ENCODE measurements at regions not wholly inside any gene's neighbourhood (a gene's known extent, or its start where the extent isn't known, plus 50 kb on each side); places are given as distances from the start of the nearest gene placed in this dataset.
A peak's percentile ranks its signal among the peaks of the same experiment; 100 is the strongest.

DNA sequence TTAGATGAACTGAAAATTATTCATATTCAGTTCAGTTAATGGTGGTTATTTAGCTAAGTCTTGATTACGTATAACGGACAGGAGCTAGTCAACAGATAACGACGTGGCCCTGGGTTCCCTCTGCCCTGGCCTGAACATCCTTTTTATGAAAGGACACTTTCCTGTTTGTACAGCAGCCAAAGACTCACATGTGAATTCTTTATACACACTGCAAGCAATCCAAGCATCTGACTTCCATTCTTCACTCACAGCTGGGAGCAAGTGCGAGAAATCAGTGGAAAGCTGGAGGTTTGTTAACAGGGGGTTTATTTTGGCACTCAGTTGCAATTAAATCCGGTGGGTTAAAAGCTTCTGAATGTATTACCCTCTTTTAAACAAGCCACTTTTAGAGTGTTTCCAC is 148.1 kb upstream of the GDF10 start:
- CTCF ChIA-PET, result interaction anchor here (0.9 kb wide), 1 partner anchor 15 kb away, joined by 3 read pairs; no protein-coding TSS in a partner anchor
- Mint-ChIP-seq H3K9me3 (ENCODE audit: low read depth, unreplicated experiment) (peaks cover 16% of the 10 kb centered on the region), H3K27me3 (ENCODE audit: unreplicated experiment) (no peaks in the 10 kb centered on the region), H3K4me3 (ENCODE audit: low read depth, unreplicated experiment) (no peak overlapping the region), H3K4me1 (ENCODE audit: low read depth, unreplicated experiment) (peaks cover 10% of the 10 kb centered on the region), H3K36me3 (ENCODE audit: insufficient read depth, unreplicated experiment) (peaks cover 9% of the 10 kb centered on the region), H3K27ac (ENCODE audit: unreplicated experiment) (no peak overlapping the region)
- BruUV-seq (replicated peaks), result no TSS peak
- no peak for DNase-seq
- TF ChIP-seq CTCF (IDR thresholded peaks at IDR 0.05; ENCODE audit: unreplicated experiment), result no peak
- intact Hi-C loops (cut with micrococcal nuclease; ENCODE audit: unreplicated experiment), result no loop called here

GRCh38 chr10:47152861-47153349 is 147.1 kb upstream of the GDF10 start:
- Mint-ChIP-seq H3K27me3 (ENCODE audit: unreplicated experiment) (no peaks in the 10 kb centered on the region), H3K27ac (ENCODE audit: unreplicated experiment) (no peak overlapping the region), H3K4me1 (ENCODE audit: low read depth, unreplicated experiment) (peaks cover 10% of the 10 kb centered on the region), H3K9me3 (ENCODE audit: low read depth, unreplicated experiment) (peaks cover 15% of the 10 kb centered on the region), H3K4me3 (ENCODE audit: low read depth, unreplicated experiment) (no peak overlapping the region), H3K36me3 (ENCODE audit: insufficient read depth, unreplicated experiment) (peaks cover 9% of the 10 kb centered on the region)
- intact Hi-C loops (cut with micrococcal nuclease; ENCODE audit: unreplicated experiment), result no loop called here
- peak; percentile 41 for TF ChIP-seq CTCF (IDR thresholded peaks at IDR 0.05; ENCODE audit: unreplicated experiment)
- BruUV-seq (replicated peaks), result no TSS peak
- CTCF ChIA-PET, result no interaction called here
- DNase-seq, result no peak

GRCh38 chr10:47154762-47155161 is 145.2 kb upstream of the GDF10 start:
- Mint-ChIP-seq H3K36me3 (ENCODE audit: insufficient read depth, unreplicated experiment) (peaks cover 9% of the 10 kb centered on the region), H3K4me1 (ENCODE audit: low read depth, unreplicated experiment) (peaks cover 10% of the 10 kb centered on the region), H3K27me3 (ENCODE audit: unreplicated experiment) (no peaks in the 10 kb centered on the region), H3K4me3 (ENCODE audit: low read depth, unreplicated experiment) (no peak overlapping the region), H3K27ac (ENCODE audit: unreplicated experiment) (no peak overlapping the region), H3K9me3 (ENCODE audit: low read depth, unreplicated experiment) (peaks cover 17% of the 10 kb centered on the region)
- intact Hi-C loops (cut with micrococcal nuclease; ENCODE audit: unreplicated experiment), result no loop called here
- no TSS peak for BruUV-seq (replicated peaks)
- TF ChIP-seq CTCF (IDR thresholded peaks at IDR 0.05; ENCODE audit: unreplicated experiment), result no peak
- CTCF ChIA-PET, result no interaction called here
- DNase-seq, result no peak

DNA sequence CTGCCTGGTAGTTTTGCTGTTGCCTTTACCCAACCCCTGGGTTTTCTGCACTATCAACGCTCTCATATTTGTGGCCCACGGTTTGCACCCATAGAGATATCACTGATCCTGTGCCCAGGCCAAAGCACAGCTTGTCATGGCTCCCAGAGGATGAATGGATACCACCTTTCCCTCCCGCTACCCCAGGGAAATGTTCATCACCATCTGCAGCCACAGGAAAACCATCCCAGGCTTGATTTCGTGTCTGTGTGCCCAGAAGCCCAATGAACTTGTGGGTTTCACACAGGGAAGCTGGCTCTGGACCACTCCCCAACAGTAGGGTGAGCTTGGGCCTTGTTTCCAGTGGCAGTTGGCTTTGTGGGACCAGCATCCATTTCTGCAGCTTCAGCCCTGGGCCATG is 143.1 kb upstream of the GDF10 start:
- no peak for DNase-seq
- CTCF ChIA-PET, result interaction anchor here (1.2 kb wide), 1 partner anchor 15 kb away, joined by 3 read pairs; no protein-coding TSS in a partner anchor
- BruUV-seq (replicated peaks), result no TSS peak
- no peak for TF ChIP-seq CTCF (IDR thresholded peaks at IDR 0.05; ENCODE audit: unreplicated experiment)
- H3K4me1 Mint-ChIP-seq (ENCODE audit: low read depth, unreplicated experiment), result peaks cover 18% of the 10 kb centered on the region
- H3K27ac Mint-ChIP-seq (ENCODE audit: unreplicated experiment), result no peak overlapping the region
- peaks cover 13% of the 10 kb centered on the region for H3K36me3 Mint-ChIP-seq (ENCODE audit: insufficient read depth, unreplicated experiment)
- intact Hi-C loops (cut with micrococcal nuclease; ENCODE audit: unreplicated experiment), result no loop called here
- H3K9me3 Mint-ChIP-seq (ENCODE audit: low read depth, unreplicated experiment), result peaks cover 17% of the 10 kb centered on the region
- no peak overlapping the region for H3K4me3 Mint-ChIP-seq (ENCODE audit: low read depth, unreplicated experiment)
- no peaks in the 10 kb centered on the region for H3K27me3 Mint-ChIP-seq (ENCODE audit: unreplicated experiment)

All from Calu3 (cell line).